GM04504 (cell line): ENCODE measurements at regions not wholly inside any gene's neighbourhood (a gene's known extent, or its start where the extent isn't known, plus 50 kb on each side); places are given as distances from the start of the nearest gene placed in this dataset.
A peak's percentile ranks its signal among the peaks of the same experiment; 100 is the strongest.

Experiments used
- DNase-seq: peaks from one replicate; pipeline ENCODE4 v3.0.0-alpha.2; 2012; ENCODE audit warnings: low read depth

DNA sequence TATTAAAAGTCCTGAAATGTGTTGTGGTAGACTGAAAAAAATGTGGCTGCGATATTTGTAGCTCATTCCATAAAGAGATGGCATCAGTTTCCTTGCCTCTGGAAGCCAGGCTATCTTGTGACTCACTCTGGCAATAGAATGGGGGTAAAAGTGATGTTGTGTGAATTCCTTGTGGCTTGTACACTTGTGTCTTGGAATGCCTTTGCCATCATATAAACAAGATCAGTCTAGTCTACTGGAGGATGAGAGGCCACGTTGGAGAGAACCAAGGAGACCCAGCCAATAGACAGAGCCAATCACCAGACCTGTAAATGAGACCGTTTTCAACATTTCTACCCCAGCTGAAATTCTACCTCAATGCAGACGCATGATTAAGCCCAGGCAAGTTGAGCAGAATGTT, 254.1 kb downstream of the TRIB2 start:
- DNase-seq, result no peak

DNA sequence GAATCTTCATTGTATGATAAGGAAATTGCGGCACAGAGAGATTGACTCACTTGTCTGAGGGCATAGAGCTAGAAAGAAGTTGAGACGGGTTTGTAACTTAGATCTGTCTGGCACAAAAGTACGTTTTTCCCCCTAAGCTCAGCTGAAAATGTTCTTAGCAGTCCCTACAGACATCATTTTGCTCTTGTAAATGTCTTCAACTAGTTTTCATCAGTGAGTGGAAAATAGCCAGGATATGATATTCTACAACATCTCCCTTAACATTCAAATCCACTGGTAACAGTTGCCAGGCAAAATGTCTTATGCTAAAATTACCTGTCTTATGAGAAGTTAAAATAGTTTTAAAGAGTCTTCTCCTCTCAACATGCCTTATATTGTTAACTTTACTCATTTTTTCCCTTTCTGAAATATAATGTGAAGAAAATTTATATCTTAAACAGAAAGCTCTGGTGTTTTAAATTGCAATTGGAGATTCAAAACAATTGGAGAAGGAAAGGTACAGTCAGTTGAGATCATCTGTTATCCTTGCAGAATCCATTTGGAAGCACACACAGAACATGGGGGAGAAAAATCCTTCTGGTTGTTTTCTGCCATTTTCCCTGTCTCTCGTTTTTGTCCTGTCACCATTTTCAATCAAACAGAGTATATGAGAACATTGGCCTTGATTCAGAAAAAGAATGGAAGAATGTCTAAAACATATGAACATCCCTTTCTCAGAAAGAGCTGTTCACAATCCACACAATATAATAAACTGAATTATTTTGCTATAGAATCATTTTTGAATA, 255.0 kb downstream of the TRIB2 start:
- no peak for DNase-seq

DNA sequence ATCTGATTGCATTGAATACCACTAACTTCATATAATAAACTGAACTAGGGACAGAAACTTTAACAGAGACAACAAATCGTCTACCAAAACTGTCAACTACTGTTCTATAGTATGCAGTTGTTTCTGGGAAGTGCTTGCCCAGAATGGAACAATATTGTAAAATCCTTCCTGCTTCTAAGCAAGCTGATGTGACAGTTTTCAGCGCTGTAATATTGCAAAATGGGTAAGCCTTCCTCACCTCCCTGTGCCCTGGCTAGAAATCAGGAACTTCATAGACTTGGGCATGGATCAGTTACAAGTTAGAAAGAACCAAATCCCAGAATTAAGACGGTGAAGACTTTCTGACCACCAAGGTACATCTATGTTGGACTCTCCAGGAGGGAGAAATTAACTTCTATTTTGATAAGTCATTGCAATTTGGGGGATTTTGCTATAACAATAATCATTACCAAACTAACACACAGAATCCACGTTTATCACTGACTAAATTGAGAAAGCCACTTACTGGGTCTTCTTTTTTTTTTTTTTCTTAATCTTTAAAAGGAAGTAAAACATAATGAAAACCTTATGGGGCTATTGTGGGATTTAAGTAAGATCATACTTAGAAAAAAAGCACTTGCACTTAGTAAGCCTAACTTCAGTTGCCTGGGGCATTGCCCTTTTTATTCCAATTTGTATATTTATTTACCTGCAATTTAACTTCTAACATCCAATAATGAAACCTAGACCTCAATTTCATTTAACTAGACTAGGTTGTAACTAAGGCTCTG, 261.5 kb downstream of the TRIB2 start:
- DNase-seq, result no peak

DNA sequence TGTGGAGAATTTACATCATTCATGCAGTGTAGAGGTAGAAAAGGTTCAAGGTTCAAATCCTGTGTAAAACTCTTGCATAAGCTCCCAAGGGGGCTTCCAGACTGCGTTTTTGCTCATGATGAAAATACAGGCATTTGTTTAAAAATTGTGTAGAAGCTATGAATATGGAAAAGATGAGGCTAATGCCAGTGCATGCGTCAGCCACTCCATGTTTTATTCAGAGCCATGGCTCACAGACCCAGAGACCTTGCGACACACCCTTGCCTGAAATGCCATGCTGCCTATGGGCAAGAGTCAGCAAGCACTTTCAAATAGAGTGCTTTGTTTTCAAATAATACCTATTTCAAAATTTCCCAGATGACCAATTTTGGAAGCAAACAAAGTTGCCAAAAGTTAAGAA, 262.3 kb downstream of the TRIB2 start:
- DNase-seq, result no peak

DNA sequence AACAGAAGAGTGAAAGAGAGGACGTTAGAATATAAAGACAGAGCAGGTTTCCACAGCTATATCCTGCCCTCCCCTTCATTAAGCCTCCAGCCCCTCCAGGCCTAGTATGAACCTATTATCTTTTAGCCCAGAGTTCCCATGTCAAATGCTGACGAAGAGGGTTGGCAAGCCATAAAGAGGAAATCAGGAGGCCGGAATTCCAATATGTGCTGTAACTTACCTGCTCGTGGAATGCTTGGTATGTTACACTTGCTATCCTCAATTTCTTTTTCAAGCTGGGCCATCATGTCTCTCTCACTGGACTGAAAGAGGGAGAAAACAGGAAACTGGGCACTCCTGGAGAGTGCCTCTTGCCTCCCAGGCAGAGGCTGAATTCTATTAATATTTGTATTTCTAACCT, 264.1 kb downstream of the TRIB2 start:
- DNase-seq, result no peak

DNA sequence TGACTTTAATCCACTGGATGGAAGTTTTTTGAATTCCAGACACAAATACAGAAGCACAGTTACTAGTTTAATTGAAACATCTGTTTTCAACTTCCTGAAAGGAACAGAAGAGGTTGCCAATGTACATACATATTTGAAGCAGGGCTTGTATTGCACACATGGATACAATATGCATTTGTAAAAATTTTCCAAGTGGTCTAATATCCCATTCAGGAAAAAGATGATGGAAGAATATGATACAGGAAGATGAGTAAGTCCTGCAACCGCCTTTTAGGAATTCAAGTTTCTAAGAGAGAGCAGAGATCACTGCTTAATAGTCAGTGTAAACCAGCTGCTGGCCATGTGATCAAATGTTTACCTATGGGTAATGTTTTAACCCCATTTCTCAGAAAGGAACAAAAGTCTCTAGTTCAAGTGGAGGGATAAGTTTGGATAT, 265.4 kb downstream of the TRIB2 start:
- peak; percentile 44 for DNase-seq

DNA sequence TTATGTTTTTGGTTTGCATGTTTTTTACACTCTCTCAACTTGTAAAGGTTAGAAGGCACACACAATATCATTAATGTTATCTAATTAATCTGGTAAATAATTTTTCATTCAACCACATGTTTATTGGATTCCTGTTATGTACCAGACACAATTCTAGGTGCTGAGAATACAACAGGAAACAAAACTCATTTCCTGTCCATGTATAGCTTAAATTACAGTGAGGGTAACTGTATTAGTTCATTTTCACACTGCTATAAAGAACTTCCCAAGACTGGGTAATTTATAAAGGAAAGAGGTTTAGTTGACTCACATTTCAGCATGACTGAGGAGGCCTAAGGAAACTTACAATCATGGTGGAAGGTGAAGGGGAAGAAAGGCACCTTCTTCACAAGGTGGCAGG, 270.5 kb downstream of the TRIB2 start:
- no peak for DNase-seq

DNA sequence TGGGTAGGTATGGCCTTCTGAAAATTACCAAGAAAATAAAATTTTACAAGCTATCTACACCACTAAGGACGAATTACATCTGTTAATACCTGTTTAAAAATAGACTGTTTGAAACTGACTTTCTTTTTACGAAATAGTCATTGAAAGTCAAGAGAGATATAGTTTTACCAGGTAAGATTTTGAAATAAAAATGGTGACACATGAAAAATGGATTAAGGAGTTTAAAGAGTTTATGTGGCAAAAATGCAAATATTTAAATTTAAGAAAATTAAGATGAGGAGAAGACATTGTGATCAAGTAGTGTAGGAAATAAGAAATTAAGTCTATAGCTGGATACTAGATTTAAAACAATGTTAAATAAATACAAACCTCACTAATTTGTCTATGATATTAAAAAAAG, 271.5 kb downstream of the TRIB2 start:
- no peak for DNase-seq

DNA sequence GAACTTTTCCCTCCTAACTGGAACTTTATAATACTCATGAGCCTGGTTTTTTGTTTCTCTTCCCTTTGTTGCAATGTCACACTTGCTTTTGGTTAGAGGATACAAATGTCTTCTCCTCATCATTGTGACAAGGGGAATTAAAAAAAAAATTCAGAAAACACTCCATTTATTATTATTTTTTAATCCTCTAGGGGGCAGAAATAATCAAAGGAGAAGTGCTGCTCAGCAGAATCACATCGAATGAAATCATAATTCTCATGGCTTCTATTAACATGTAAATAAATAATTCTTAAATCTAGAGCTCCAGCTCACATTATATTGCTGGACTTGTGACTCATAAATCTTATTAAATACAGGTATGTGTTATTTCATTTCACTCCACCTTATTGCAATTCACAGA, 273.8 kb downstream of the TRIB2 start:
- DNase-seq, result no peak

DNA sequence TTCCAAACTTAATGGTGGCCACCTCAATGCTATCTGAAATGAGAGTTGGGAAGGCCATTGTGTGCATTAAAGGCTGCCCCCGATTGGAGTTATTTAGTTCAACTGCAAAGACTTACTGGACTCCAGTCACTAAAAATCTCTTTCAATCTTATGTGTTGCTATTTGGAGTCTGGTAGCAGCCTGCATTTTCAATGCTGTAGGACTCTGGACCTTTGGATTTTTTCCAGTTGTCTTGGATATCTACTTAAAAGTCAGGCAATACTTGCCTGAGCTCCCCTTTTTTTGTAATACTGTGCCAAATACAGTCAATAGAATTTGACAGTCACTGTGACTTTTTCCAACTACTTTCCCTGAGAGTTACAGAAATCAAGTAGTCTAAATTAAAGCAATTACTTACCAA, 281.9 kb downstream of the TRIB2 start:
- no peak for DNase-seq

DNA sequence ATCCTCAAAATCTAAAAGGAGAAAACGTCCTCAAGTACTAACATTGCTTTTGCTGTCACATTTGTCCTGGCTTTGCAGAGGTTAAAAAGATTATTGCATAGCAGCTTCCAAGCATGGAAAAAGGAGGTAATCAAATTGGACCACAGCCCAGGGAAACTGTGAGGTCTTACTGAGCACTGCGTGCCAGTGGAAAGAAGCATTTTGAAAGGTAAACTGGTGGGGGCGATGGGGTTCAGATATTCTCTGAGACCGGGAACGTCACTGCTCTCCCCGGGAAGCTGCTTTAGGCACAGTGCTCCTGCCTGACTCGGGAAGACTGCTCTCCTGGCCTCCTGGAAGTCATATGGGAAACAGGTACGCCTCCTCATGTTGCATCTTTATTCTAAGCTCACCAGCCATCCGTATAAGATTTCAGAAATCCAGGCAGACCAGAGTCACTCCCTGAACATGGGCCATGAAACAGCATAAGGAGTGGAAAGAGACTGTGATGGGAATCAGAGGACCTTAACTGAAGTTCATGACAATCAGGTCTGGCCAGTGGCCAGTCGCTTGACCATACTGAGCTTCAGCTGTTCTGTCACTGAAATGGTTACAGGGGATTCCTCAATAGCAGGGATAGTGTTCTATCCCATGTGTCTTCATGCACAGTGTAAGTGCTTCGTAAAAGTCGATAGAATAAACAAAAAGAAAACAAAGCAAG, 284.1 kb downstream of the TRIB2 start:
- DNase-seq, result no peak

DNA sequence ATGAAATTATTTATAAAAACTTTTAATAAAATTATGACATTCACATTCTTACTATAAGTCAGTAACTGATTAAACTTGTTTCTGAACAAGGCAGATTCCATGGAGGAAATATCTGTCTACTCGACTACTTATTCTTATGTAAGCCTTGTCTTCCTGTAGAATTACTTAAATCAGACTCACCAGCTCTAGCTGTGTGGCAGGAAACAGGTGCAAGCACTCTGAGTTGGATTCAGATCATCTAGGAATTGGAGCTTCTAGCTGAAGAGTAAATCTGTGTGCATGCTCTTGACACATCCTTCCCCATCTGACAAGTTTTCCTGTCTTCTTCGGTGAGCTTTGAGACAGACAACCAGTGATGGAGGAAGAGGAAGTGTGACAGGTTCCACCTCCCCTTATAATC, 284.7 kb downstream of the TRIB2 start:
- DNase-seq, result no peak

DNA sequence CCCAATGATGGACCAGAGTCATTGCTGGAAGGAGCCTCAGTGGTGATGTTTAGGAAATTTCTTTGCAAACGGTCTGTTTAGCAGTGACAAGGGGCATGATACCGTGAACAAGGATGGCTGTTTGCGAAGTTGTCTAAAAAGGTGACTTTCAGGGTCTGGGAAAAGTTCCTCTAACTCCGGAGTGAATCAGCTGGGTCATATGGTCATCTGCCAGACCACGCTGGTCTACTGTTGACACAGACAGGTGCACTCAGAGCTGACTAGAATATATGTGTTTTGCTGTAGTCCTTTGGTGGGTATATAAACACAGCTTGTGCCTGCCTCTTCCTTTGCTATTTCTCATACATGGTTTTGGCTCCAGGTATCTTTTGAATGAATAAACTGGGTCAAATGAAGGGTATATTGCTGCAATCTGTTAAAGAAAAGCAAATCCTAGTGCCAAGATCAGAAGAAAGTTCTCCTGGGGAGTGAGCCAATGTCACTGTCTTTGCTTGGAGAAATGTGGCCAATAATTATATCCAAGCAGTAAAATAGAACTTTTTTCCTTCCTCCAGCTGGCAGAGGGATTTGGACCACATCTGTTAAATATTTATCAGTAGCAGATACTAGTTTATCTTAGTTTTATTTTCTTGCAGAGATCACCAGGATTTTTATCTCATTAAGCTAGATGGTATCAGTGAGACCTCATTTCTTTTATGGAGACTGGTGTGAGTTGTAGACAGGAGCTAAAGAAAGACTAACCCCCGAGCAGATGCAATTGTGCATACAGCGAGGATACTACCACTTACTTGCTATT, 286.0 kb downstream of the TRIB2 start:
- DNase-seq, result no peak

DNA sequence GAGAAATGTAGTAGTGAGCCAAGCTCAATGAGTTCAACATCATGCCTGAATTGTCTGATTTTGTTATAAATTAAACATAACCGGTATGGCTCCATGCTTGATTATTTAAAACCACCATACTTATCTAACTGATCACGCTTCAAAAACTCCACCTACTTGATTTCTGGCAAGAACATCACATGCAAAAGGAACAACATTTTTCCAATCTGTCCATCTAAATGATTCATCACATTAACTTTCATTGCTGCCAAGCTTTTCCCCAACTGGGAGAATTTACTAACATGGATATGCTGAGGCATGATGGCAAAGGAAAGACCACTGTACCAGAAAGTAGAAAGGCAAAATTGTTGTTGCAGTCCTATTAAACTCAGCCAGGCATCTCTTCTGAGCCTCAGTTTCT, 286.8 kb downstream of the TRIB2 start:
- DNase-seq, result no peak

DNA sequence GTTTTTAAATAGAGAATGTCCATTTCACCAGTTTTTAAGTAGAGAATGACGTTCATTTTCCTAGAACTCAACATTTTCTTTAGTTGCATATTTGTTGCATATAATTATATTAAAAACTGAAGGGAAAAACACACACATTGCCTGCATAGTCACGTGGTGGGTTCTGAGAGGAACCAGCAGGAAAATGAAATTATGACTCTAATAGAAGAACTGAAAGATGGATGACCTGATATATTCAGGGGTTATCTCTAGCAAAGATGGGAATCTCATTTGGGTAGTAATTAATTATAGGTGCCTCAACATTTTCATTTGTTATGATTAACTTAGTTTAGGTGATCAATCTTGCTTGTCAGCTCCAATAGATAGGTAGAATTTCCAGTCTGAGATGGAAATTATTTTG, 288.3 kb downstream of the TRIB2 start:
- no peak for DNase-seq

DNA sequence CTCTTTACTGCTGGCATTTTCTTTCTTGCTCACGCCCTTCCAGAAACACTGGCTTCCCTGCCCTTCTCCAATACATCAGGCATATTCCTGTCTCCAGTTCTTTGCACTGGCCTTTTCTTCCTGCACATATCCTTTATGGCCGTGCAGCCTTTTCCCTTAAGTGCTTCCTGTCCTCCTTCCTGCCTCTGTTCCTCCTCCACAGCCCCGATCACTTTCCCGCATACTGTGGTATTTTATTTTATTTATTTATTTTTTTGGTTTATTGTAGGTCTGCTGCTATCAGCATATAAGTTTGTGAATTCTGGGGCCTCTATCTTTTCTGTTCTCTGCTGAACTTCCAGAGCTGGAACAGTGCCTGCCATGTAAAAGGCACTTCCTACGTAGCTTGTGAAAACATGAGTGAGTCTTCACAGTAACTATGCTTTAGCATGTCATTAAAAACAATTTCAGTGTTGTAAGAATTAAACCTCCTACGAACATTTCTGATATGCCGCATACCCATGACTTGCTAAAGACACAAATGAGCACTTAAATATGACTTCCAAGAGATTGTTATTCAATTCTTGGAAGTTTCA, 289.1 kb downstream of the TRIB2 start:
- no peak for DNase-seq

DNA sequence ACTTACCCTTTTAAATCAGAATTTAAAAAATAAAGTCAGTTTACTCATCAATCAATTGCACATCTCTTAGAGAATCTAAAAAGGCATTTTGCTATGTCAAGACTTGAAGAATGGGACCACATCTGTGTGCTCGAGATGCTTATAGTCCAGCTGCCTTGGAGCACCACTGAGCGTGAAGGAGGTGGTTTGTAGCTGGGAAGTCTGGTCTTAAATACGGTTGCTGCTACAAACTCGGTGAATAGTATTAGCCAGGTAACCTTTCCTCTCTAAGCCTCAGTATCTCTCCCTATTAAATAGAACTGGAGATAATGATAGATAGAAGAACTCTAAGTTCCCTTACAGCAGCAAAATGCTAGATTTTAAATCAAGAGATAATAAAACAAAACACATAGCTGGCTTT, 289.7 kb downstream of the TRIB2 start:
- DNase-seq, result no peak

DNA sequence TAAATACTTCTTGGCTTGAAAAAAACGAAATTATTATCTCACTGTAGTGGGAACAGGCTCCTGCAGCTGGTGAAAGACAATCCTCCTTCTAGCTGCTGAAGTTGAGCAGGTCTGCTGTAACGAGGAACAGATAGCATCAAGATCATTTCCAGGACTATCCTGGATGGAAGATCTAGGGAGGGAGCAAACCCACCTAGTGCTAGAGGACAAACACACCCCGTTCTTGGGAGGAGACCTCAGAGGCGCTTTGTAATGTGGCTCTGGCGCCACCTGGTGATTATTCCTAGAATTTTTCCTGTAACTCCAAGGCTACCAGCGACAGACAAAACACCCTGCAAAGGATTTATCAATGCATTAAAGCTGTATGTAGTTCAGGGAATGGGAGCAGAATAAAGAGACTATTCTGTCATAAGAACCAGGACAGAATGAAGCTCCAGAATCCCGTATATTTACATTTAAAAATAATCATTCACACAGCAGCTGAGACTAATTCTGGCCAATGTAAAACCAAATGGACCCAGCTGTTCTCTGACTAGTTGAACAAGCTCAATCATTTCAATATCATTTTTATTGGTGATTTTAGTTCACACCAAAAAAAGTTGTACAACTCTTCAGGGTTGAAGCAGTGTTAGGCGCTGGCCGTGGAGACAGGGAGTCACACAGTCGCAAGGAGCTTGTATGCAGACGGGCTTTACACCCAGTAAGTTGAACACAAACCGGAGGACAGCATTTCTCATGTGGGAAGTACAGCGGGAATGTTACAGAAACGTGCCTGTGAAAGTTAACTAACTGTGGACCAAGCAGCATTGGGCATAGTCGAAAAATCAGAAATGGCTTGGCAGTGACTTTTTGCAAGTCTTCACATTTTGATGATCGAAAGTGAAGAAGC, 290.3 kb downstream of the TRIB2 start:
- peak; percentile 30 for DNase-seq

DNA sequence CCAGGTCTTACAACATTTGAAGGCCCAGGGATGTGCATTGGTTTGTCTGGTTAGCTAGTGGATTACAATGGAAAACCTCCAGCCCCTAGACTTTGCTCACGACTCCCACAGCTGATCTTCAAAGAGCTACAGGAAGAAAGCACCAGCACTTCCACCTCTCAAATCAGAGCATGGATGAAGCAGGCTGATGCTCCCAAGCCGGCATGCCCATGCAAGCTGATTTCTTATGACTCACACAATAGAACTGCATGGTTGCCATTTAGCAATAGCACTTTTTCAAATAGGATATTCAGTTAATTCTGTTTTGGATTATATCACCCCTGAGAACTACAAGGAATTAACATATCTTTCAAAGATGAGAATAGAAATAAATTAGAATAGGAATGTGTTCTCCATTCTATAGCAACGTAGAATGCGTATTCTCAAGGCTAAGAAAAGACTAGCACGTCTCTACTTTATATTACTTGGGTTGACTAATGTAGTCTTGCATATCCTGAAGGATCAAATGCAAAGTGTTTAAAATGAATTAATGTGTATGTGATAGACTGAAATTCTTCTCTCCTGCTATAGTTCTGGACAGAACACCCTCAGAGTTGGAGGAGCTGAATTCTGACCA, 292.4 kb downstream of the TRIB2 start:
- DNase-seq, result no peak

DNA sequence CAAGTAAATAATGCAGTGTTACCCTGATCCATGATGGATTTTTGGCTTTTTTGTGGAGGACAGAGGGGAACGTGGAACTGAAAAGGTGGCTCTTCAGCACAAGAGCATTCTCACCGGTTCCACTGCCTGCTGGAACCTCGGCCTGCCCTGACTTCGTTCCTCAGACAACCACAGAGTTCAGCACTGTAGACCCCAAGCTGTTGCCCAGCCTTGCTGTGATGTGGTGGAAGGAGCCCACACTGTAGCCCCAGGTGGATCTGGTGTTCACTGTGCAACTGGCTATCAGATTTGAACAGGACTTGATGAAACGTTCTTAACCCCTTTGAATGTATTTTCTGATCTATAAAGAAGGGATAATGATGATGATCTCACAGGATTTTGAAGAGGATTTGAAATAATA, 293.5 kb downstream of the TRIB2 start:
- no peak for DNase-seq
